22Rv1 (cell line): ENCODE measurements at regions not wholly inside any gene's neighbourhood (a gene's known extent, or its start where the extent isn't known, plus 50 kb on each side); places are given as distances from the start of the nearest gene placed in this dataset.
"Not testable (repeated sequence)": the region's sequence is repeated elsewhere in the genome, so short reads cannot be mapped to it uniquely, and the experiment has no call there.

Experiments used
- H3K27ac ChIP-seq: fragments of 450-650 bp; 2 replicates; pipeline ENCODE4 v1.5.1; 2017
- ZFX ChIP-seq: fragments of 450-650 bp; IDR thresholded peaks from 2 replicates; pipeline ENCODE4 v1.6.1; 2017; ENCODE audit warnings: antibody characterized with exemption, borderline replicate concordance
- TF ChIP-seq, protein P1 (sequence below): fragments of 450-650 bp; IDR thresholded peaks from 2 replicates; pipeline ENCODE4 v1.5.1; 2017; ENCODE audit warnings: mild to moderate bottlenecking

DNA sequence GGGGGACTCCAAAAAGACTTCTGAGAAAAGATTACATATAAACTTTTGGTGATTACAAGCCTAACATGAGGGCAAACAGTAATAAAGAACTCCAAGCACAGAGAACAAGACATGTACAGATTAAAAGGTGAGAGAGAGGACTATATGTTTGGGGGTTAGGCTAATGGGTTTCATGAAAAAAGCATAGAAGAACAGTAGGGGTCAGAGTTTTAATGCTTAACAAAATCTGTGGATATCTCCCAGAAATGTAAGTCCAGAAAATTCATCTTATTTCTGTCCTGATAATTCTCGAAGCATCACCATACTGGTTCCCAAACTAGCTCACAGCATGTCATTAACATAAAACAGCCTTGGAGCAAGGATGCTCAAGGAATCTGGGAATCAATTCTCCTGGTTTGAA lies 137.2 kb downstream of the ARRDC3 start:
- no peak overlapping the region for H3K27ac ChIP-seq
- TF ChIP-seq ZFX: no peak
- TF ChIP-seq, protein P1, sequence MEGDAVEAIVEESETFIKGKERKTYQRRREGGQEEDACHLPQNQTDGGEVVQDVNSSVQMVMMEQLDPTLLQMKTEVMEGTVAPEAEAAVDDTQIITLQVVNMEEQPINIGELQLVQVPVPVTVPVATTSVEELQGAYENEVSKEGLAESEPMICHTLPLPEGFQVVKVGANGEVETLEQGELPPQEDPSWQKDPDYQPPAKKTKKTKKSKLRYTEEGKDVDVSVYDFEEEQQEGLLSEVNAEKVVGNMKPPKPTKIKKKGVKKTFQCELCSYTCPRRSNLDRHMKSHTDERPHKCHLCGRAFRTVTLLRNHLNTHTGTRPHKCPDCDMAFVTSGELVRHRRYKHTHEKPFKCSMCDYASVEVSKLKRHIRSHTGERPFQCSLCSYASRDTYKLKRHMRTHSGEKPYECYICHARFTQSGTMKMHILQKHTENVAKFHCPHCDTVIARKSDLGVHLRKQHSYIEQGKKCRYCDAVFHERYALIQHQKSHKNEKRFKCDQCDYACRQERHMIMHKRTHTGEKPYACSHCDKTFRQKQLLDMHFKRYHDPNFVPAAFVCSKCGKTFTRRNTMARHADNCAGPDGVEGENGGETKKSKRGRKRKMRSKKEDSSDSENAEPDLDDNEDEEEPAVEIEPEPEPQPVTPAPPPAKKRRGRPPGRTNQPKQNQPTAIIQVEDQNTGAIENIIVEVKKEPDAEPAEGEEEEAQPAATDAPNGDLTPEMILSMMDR: no peak

GRCh38 chr5:91245074-91245452 lies 138.1 kb downstream of the ARRDC3 start:
- TF ChIP-seq, protein P1: no peak
- no peak for TF ChIP-seq ZFX
- H3K27ac ChIP-seq: no peak overlapping the region

DNA sequence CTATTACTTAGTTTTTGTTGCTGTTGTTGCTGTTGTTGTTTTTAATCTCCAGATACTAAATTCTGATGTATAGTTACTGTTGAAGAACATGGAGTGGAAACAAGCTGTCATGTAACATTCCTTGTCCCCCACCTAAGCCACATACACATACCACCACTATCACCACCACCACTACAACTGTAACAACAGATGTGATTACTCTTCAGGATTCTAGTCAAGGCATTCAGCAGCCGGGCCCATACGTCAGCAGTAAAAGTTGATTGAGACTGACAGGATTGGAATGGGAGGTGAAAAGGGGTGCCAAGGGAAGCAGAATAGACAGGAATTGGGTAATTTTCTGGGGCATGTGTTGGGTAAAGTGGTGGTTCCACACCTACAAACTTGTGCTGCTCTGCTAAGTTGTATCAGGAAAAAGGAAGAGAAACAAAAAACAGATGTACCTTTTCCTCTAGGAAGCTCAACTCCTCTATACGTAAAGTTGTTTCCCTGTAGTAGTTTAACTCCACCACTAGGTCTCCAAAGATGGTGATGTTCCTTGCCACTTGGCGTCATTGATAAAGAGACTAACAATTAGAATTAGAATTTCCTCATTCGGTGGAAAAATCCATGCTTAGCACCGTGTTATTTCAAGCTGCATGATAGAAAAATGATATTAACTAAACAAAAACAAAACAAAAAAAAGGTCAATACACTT lies 138.6 kb downstream of the ARRDC3 start:
- H3K27ac ChIP-seq: no peak overlapping the region
- TF ChIP-seq, protein P1: no peak
- no peak for TF ChIP-seq ZFX

GRCh38 chr5:91243852-91244251 lies 139.3 kb downstream of the ARRDC3 start:
- H3K27ac ChIP-seq: no peak overlapping the region
- TF ChIP-seq, protein P1: no peak
- TF ChIP-seq ZFX: no peak

DNA sequence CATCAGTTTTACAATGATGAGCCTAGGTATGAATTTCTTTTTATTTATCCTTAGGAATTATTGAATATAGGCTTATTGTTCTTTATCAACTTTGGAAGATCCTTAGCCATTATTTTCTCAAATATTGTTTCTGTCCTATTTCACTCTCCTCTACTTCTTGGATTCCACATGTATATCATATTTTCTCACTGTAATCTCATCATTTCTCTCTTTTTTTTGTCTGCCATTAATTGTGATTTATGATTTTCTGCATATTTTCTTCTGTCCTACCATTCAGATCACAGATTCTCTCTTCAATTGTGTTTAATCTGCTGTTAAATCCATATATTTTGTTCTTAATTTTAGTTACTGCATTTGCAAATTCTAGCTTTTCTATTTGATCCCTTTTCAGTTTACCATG lies 139.8 kb downstream of the ARRDC3 start:
- no peak overlapping the region for H3K27ac ChIP-seq
- TF ChIP-seq, protein P1: no peak
- no peak for TF ChIP-seq ZFX

- not testable (repeated sequence) for H3K27ac ChIP-seq
Observed at GRCh38 chr5:91241460-91241859, 141.7 kb downstream of the ARRDC3 start.

- TF ChIP-seq ZFX: no peak
- TF ChIP-seq, protein P1: no peak
- no peak overlapping the region for H3K27ac ChIP-seq
Observed at GRCh38 chr5:91240175-91240574, 142.9 kb downstream of the ARRDC3 start.

- H3K27ac ChIP-seq: no peak overlapping the region
- no peak for TF ChIP-seq ZFX
- TF ChIP-seq, protein P1: no peak
Observed at GRCh38 chr5:91235271-91235694, 147.8 kb downstream of the ARRDC3 start.
